KOPT-K1 (cell line): ENCODE measurements at regions not wholly inside any gene's neighbourhood (a gene's known extent, or its start where the extent isn't known, plus 50 kb on each side); places are given as distances from the start of the nearest gene placed in this dataset.

Experiments used
- H3K27ac ChIP-seq: fragments of 200-600 bp; sonication (generic); 2 replicates; pipeline ENCODE4 v1.5.1; 2016; ENCODE audit warnings: antibody characterized with exemption, mild to moderate bottlenecking, low read depth, low read length; ENCODE audit not compliant: poor library complexity, severe bottlenecking
- H3K36me3 ChIP-seq: fragments of 200-600 bp; sonication (generic); 2 replicates; pipeline ENCODE4 v1.5.1; 2017; ENCODE audit warnings: antibody characterized with exemption, mild to moderate bottlenecking, low read length, moderate library complexity; ENCODE audit not compliant: insufficient read depth
- H3K9me3 ChIP-seq: fragments of 200-600 bp; sonication (generic); 2 replicates; pipeline ENCODE4 v1.5.1; 2017; ENCODE audit warnings: antibody characterized with exemption, low read length, mild to moderate bottlenecking; ENCODE audit not compliant: insufficient read depth, poor library complexity, severe bottlenecking

DNA sequence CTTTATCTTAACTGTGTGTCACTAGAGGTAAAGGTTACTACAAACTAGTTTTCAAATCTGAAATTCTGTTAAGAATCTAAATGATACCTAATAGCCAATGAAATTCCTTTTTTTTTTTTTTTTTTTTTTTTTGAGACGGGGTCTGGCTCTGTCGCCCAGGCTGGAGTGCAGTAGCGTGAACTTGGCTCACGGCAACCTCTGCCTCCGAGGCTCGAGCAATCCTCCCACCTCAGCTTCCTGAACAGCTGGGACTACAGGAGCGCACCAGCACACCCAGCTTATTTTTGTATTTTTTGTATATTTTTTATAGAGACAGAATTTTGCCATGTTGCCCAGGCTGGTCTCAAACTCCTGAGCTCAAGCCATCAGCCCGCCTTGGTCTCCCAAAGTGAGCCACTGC is 160.3 kb upstream of the NEBL start:
- H3K36me3 ChIP-seq = no peaks in the 10 kb centered on the region
- peaks cover 26% of the 10 kb centered on the region for H3K9me3 ChIP-seq
- H3K27ac ChIP-seq = no peak overlapping the region

DNA sequence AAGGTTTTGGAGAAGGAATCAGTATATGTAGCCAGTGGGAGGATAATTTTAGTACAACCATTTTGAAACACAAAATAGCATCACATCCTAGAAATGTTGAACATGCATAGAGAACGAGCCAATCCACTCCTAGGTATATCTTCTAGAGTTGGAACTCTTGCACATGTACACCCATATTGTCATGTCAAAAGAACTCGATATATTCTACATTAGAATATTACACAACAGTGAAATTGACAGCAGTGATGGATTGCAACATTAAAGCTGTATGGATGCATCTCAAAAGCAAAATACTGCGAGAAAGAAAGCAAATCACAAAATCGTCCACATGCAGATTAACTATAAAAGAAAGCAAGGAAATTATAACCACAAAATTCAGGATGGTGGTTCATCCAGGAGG is 159.3 kb upstream of the NEBL start:
- Histone ChIP-seq H3K36me3 (no peaks in the 10 kb centered on the region), H3K27ac (no peak overlapping the region), H3K9me3 (peaks cover 26% of the 10 kb centered on the region)

DNA sequence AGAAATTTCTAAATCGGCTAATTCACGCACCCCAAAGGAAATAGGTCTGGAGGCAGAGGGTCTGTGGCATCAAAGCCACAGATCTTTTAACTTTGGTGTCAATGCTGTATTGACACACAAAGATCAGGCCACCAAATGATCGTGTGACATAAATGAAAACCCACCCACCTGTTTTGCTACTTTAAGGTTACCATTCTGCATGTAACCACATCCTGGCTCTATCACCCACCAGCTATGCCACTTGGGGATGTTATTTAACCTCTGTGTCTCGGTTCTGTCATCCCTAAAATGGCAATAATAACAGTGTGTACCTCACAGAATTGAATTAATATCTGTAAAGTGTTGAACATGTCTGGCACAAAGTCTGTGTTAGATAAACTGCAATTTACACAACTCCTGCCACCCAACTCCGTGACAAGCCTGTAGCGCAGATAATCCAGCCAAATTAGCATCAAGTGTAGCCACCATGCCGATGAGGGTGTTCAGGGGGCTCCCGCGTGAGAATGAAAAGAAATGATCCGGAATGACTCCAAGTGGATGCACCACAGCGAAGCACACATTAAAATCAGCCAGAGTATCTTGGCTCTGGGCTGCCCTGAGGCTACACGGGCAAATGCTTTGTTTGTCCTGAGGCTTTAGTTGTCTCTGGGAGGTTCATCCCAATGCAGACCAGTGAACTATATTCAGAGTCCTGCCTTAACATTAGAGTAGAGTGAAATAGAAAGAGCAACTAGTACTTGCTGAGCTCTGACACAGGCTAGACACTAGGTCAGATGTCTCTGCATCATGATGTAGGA is 158.4 kb upstream of the NEBL start:
- no peaks in the 10 kb centered on the region for H3K36me3 ChIP-seq
- peaks cover 26% of the 10 kb centered on the region for H3K9me3 ChIP-seq
- H3K27ac ChIP-seq = no peak overlapping the region

DNA sequence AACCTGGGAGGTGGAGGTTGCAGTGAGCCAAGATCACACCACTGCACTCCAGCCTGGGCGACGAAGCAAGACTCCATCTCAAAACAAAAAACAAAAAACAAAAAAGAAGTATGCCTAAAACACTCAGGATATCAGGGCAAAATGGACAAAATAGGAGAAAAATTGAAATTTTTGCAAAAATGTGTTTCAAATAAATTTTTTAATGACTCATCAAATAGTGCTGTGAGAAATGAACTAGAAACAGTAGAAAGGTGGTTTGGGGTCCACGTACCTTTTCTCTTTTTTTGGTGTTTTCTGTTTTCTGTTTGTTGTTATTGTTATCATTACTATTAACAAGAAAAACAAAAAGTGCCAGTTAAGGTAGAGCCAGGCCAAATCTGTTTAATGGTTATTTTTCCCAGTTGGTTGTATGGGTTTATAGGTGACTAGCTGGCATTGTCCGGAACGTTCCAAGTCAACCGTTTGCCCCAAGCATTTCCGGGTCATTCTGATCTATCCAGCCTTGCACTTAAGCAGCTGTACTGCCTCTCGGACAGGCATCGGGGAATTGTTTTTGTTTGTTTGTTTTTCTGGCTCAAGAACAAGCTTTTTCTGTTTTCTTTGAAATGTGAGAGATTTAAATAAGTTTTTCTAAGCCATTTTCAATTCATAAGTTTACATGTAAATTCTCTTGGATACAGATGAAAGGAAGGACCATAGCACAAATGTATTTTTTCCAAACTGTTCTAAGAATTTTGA is 157.0 kb upstream of the NEBL start:
- Histone ChIP-seq H3K36me3 (no peaks in the 10 kb centered on the region), H3K27ac (no peak overlapping the region), H3K9me3 (peaks cover 15% of the 10 kb centered on the region)

DNA sequence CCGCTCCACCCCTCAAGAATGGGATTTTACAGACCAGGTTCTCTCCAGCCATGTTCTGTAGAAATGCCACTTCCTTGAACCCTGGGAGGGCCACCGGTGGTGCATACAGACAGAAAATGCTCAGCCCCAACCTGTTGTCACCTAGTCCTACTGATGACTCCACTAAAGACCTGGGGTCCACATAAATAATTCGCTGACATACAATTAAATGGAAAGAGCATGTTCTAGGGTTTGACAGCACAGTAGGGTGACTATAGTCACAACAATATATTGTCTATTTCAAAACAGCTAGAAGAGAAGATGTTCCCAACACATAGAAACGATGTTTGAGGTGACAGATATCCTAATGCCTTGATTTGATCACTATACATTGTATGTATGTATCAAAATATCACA is 155.6 kb upstream of the NEBL start:
- Histone ChIP-seq H3K27ac (no peak overlapping the region), H3K9me3 (peaks cover 2% of the 10 kb centered on the region), H3K36me3 (no peaks in the 10 kb centered on the region)

DNA sequence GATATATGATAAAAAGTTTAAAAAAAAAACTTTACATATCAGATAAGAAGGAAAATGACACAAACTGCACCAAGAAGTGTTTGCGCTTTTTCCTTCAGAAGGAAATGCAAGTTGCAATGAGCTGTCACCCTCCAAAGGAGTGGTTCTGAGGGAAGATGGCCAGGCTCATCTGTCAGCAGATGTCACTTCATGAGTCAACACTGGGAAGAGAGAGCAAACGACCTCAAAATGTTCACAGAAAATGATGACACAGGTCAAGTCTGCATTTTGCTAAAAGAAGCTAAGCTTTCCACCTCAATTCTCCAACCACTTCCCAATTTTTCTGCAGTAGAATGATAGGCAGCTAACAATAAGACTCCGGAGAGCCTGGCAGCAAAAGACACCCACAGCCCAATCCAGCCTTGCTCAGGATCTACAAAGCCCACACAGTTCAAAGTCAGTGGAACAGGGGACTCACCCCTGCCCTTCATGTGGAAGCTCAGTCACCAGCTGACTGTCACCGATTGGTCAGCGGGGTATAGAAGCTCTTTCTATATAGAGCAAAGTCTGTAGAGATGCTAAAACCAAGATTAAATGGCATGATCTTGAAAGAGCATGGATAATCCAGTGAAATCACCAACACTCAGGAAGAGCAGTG is 155.1 kb upstream of the NEBL start:
- H3K36me3 ChIP-seq = no peaks in the 10 kb centered on the region
- H3K9me3 ChIP-seq = no peaks in the 10 kb centered on the region
- H3K27ac ChIP-seq = no peak overlapping the region

DNA sequence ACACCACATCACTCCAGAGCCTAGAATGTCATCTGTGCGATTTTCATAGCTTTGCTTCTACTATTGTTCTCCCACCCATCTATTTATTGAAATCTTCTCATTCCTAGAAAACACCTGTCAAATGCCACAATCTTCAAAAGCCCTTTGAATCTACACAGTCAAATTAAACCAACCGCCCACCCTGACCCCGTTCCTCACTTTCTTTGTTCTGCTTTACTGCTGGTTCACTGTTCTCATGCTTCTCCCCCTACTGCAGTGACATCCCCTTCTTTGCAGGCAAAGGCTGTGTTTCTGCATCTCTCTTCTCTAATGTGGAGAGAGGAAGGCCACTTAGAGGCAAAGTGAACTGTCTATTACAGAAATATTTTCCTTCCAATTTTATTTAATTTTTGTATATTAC is 152.4 kb upstream of the NEBL start:
- no peaks in the 10 kb centered on the region for H3K36me3 ChIP-seq
- no peak overlapping the region for H3K27ac ChIP-seq
- no peaks in the 10 kb centered on the region for H3K9me3 ChIP-seq

DNA sequence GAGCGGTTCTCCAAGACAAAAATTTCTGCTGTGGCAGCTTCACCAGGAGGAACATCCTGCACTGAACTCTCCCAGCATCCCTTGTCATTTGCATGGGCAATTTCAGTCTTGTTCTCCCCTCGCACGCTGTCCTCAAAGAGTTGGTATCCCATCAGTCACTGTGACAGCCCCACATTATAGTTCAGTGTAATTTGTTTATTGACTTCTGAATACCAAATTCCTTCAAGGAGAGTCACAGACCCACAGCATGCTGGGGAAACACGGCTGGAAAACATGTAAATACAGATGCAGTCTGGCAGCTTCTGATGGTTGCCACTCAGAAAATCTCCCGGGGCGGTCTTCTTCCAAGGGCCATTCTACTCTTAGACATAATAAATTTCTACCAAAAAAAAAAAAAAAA is 151.0 kb upstream of the NEBL start:
- Histone ChIP-seq H3K27ac (no peak overlapping the region), H3K9me3 (no peaks in the 10 kb centered on the region), H3K36me3 (no peaks in the 10 kb centered on the region)

DNA sequence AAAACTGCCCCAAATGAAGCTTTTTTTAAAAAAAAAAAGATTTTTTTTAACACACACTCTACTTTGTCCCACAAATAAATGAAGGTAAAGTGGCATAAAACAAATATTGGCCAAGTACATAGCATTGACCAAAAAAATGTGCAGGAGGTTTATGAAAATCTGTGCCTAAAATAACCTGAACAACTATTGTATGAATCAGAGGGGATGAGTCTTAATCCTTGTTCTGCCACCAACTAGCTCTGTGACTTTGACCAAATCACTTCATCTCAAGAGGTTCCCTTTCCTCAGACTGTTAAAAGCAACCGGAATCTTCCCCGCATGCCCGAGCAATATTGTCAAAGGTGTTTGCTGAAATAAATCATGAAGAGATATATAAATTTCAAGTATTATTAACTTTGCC is 150.4 kb upstream of the NEBL start:
- H3K27ac ChIP-seq = no peak overlapping the region

DNA sequence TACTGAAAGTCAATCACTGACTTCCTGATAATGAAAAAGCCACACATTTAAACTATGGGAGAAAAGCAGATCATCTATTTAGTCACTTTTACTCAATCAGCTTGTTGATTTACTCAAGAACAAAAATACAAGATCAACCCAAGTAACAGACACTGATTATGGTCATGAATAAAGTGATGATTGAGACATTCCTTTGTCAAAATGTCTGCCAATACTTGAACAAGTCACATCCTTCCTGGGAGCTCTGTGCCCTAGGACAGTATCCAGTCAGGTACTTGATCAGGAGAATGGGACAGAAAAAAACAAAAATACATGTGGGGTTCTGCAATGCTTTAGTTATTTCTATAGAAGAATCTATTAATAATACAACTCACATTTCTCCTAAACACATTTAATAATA is 150.0 kb upstream of the NEBL start:
- no peak overlapping the region for H3K27ac ChIP-seq
- no peaks in the 10 kb centered on the region for H3K9me3 ChIP-seq
- no peaks in the 10 kb centered on the region for H3K36me3 ChIP-seq

More for the DNA sequence above, 150.4 kb upstream of the NEBL start:
- no peaks in the 10 kb centered on the region for H3K36me3 ChIP-seq
- H3K9me3 ChIP-seq = no peaks in the 10 kb centered on the region

DNA sequence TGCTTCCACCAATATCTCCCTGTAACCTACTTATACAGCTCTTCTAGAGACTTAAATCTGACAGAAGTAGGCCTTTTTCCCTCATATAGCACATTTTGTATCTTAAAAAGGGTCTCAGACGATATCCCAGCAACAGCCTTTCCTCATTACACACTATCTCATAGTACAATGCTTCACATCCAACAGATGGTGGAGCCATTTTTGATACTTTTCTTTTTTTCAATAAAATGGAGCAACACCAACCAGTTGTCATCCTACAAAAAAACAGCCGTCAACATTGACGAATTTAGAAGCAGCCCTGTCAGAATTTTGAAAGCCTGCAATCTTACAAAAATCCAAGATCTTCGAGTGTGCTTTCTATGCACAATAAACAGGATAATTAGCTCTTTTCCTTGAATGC is 145.9 kb upstream of the NEBL start:
- H3K27ac ChIP-seq = no peak overlapping the region
- no peaks in the 10 kb centered on the region for H3K36me3 ChIP-seq
- H3K9me3 ChIP-seq = no peaks in the 10 kb centered on the region

DNA sequence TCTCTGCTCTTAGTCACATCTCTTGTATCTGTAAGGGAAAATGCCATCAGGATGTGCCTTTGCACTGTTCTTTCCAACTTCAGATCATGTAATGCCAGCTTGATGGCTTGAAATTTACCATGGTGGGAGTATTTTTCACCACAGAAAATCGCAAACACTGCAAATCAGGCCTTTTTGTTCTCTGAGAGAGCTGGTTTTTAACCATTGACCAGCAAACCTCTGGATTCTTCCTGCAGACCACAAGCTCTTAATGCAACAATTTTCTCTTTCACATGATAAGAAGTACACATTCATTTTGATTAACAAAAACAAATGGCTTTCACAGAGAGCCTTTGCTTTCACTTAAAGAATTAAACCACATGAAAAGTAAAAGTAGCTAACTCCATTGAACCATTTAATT is 145.4 kb upstream of the NEBL start:
- Histone ChIP-seq H3K36me3 (no peaks in the 10 kb centered on the region), H3K27ac (no peak overlapping the region), H3K9me3 (no peaks in the 10 kb centered on the region)

DNA sequence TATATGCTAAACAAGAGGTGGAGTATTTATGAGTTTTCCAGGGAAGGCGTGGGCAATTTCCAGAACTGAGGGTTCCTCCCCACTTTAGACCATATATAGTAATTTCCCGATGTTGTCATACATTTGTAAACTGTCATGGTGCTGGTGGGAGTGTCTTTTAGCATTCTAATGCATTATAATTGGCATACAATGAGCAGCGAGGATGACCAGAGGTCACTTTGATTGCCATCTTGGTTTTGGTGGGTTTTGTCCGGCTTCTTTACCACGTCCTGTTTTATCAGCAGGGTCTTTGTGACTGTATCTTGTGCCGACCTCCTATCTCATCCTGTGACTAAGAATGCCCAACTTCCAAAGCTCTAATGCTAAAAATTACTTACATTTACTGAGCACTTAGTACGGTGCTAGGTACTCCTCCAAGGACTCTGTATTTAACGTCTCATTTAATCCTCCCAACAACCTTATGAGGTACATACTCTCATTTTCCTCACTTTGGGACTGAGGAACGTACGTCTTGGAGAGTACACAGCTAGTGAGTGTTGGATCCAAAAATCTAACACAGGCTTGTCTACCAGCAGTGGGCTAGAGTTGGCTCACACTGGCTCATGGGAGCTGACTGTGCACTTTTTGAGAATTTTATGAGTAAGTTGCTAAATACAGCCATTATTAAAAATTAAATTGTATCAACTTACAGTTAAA is 144.8 kb upstream of the NEBL start:
- H3K27ac ChIP-seq = no peak overlapping the region
- no peaks in the 10 kb centered on the region for H3K9me3 ChIP-seq
- no peaks in the 10 kb centered on the region for H3K36me3 ChIP-seq

DNA sequence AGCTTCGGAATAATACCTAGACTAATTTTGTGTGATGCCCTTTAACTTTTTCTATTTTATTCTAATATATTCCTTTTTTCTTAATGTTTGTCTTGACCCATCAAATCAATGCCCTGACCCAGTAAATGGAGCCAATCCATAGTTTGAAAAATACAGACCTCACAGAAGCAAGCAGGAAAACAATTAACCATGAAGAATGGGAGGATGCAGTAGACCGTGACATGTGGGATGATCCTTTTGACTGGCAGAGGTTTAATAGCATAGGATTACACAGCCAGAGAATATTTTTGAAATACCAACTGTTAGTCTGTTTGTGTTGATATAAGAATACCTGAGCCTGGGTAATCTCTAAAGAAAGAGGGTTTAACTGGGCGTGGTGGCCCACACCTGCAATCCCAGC is 142.6 kb upstream of the NEBL start:
- Histone ChIP-seq H3K27ac (no peak overlapping the region), H3K36me3 (no peaks in the 10 kb centered on the region), H3K9me3 (no peaks in the 10 kb centered on the region)

DNA sequence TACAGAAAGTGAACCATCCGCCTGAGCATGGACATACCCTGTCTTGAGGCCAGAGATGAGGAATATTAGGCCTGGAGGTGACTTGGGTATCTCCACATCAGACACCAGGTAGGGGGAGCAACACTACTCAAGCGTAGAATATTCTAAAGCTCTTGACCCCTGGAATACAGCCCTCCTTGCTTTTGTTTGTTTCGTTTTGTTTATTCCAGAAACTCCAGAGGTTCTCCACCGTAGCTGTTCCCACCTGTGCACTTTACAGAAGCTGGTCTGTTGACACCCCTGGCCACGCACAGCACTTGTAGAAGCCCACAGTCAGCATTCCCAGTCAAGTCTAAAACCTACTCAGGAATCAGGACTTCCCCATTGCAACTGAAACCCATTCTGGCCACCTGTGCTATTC is 139.6 kb upstream of the NEBL start:
- Histone ChIP-seq H3K9me3 (no peaks in the 10 kb centered on the region), H3K36me3 (no peaks in the 10 kb centered on the region), H3K27ac (no peak overlapping the region)
